ENCODE measurements at regions not wholly inside any gene's neighbourhood (a gene's known extent, or its start where the extent isn't known, plus 50 kb on each side); places are given as distances from the start of the nearest gene placed in this dataset.
"Not testable (repeated sequence)": the region's sequence is repeated elsewhere in the genome, so short reads cannot be mapped to it uniquely, and the experiment has no call there.

DNA sequence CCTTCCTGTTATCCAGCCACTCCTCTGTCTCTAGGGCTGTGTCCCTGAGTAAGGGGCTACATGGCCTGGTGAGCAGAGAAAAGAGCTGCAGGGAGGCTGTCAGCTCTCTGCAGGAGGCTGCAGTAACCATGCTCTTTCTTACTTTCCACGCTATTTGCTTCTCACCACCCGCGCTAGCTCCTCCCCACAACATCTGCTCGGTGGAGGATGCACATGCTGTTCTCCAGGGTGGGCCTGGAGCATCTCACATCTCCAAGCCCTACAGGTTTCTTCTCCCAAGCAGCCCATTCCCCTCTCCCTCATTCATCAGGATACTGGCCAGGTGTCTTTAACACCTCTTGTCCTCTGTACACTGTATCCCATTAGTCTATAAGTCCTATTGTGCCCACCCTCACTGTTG lies 103.8 kb downstream of the IER5 start:
- DNase-seq (ENCODE audit: low read depth in 1 of 2, low spot score in 1 of 2), result no peak

DNA sequence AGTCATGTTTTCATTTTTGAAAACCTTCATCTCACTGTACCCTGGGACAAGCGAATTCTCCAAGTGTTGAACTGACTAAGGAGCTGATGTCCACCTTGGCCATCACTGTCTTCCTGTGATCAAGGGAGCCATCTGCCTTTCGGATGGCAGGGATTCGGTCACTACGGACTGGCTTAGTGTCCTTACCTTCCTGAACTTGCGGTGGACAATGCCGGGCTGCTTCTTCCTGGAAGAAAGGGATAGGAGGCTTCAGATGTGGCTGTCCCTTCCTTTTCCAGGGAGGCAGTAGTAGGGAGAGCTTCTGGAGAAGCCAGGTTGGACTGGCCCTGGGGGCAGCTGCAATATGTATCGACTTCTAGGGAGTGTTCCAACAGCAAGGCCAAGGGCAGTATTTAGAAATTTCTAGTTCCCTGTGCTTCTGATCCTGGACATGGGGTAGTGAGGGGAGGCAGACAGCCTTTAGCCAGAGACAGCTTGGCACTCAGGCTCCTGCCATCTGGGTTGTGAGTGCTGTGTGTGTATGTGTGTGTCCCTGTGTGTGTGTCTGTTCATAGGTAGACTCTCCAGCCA lies 114.6 kb downstream of the IER5 start:
- DNase-seq (ENCODE audit: low read depth in 1 of 2, low spot score in 1 of 2), result no peak

DNA sequence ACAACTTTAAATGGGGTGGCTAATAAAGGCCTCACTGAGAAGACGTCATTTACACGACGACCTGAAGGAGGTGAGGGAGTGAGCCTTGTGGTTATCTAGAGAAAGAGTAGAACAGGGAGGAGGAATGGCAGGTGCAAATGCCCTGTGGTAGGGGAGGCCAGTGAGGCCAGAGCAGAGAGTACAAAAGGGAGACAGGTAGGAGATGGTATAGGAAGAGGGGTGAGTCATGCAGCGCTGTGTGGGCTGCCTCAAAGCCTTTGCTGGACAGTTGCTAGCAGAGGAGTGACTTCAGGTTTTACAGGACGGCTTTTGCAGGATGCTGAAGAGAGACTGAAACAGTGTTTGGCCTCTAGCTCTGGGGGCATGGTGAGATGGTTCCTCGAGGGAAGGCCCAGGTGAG lies 116.0 kb downstream of the IER5 start:
- no peak for DNase-seq (ENCODE audit: low read depth in 1 of 2, low spot score in 1 of 2)

- DNase-seq (ENCODE audit: low read depth in 1 of 2, low spot score in 1 of 2), result no peak
Measured at GRCh38 chr1:181205901-181206300, 117.4 kb downstream of the IER5 start.

GRCh38 chr1:181206513-181206912 lies 118.0 kb downstream of the IER5 start:
- no peak for DNase-seq (ENCODE audit: low read depth in 1 of 2, low spot score in 1 of 2)

DNA sequence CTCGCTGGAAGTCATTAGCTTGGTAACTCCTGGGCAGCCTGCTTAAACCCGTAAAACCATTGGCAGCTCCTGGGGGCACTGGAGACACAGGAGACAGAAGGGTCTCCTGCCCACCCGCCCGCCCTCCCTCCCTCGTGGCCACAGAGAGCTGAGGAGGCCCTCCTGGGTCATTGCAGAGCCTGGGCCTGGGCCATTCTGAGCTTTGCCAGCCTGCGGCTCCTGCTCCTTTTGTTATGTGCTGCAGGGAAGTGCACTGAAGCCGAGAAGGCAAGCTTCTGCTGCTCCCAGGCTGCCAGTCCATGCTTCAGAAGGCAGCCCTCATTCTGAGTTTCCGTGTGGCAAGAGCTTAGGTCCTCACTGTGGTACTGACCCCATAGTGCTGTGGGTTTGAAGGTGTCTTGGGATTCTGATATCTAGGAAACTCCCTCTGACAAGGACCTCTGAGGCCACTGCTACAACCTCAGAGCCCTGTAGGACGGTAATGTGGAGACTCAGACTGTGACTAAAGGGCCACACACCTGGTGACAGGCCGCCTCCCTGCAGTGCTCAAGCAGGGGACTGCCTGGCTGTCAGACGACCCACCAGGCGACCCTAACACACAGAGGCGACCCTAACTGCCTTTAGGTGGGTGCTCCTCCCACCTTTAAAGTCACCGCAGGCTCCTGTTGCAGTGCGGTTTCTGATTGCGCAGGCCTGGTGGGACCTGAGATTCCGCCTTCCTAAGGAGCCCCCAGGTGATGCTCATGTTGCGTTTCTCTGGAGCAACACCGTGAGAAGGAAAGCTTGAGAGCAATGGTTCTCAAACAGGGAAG lies 118.7 kb downstream of the IER5 start:
- DNase-seq (ENCODE audit: low read depth in 1 of 2, low spot score in 1 of 2), result no peak

DNA sequence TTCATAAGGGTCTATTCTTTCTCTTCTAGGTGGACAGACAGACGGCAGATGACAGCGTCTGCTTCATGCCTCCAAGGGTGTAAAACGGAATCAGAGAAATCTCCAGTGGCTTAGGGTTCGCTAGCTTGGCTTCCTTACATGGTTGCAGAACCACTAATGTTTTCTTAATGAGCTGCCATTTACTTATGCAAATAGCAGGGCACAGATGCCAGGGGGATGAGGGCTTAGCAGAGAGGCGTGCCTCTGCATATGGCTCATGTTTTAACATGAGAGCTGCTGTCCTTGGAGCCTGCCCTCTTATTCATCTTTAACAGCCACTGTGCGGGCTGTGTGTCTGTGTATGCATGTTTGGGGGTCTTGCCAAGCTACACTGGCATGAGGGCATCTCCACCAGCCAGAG lies 119.6 kb downstream of the IER5 start:
- DNase-seq (ENCODE audit: low read depth in 1 of 2, low spot score in 1 of 2), result no peak

DNA sequence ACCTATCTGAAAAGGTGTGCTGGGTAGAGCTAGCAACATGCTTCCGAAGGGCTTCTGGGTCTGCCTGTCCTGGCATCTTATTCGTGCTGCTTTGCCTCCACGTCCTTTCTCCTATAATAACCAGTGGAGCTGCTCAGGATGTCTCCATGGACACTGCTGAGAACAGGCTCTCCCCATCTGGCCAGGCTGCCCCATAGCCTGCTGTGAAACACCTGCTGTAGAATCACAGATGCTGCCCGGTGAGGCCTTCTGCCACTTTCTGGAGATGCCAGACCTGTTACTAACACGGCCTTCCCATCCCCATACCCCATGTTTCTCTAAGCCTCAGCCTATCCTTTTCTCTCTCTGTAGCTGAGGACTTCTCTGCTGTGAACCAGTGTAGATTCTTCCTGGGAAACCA lies 120.5 kb downstream of the IER5 start:
- DNase-seq (ENCODE audit: low read depth in 1 of 2, low spot score in 1 of 2), result no peak

DNA sequence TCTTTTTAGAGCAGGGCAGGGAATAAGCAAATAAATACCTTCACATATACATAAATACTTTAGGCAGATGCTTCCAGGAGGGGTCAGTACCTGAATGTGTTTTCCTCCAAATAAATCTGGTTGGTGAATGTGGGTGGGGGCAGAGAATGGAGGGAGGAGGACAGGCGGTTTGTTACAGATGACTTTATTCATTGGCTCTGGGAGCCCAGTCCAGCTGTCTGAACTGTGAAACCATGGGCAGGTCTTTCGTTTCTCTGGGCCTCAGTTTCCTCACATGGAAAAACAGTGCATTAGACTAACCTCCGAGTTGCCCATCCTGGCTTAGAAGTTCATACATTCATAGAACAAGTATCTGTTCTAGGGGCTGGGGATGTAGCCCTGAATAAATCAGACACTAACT lies 124.6 kb downstream of the IER5 start:
- DNase-seq (ENCODE audit: low read depth in 1 of 2, low spot score in 1 of 2), result no peak

GRCh38 chr1:181216591-181216994 lies 128.1 kb downstream of the IER5 start:
- DNase-seq (ENCODE audit: low read depth in 1 of 2, low spot score in 1 of 2), result no peak

GRCh38 chr1:181219938-181220337 lies 131.4 kb downstream of the IER5 start:
- no peak for DNase-seq (ENCODE audit: low read depth in 1 of 2, low spot score in 1 of 2)

DNA sequence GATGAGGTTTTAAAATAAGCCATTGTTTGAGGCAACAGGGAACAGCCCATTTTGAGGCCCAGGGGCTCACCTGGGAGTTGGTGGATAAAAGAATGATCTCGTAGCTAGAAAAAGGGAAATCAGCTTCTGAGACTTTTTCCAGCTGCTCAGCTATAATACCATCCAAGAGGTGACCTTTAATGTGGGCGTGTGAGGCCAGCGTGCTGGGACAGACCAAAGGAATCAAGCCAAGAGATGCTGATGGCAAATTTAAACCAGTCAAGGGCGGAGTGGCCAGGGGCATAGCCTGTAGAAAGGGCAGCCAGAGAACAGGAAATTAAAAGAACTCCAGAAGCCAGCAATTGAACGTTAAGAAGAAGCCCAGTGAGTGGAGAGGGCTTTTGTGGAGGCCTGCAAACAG lies 132.6 kb downstream of the IER5 start:
- no peak for DNase-seq (ENCODE audit: low read depth in 1 of 2, low spot score in 1 of 2)

GRCh38 chr1:181222972-181223505 lies 134.5 kb downstream of the IER5 start:
- DNase-seq (ENCODE audit: low read depth in 1 of 2, low spot score in 1 of 2), result no peak

GRCh38 chr1:181226728-181227127 lies 138.2 kb downstream of the IER5 start:
- DNase-seq (ENCODE audit: low read depth in 1 of 2, low spot score in 1 of 2), result not testable (repeated sequence)

- DNase-seq (ENCODE audit: low read depth in 1 of 2, low spot score in 1 of 2), result no peak
Measured at GRCh38 chr1:181239086-181239485, 150.6 kb downstream of the IER5 start.

GRCh38 chr1:181246320-181246719 lies 157.8 kb downstream of the IER5 start:
- not testable (repeated sequence) for DNase-seq (ENCODE audit: low read depth in 1 of 2, low spot score in 1 of 2)

DNA sequence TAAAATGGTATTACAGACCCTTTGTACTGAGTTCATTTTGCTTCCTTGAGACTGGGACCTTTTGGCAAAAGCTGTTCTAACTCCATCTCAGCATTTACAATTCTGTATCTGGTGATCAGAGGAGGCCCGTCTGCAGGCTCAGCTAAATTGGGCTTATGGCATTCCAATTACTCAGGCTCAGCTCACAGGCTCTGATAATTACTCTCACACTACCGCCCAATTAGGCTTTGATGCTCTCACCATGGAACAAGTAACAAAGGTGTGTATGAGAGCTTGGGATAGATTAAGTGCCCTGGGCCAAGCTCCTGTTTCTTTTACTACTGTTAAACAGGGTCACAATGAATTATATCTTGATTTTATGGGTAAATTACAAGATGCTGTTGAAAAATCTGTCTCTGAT lies 159.9 kb downstream of the IER5 start:
- not testable (repeated sequence) for DNase-seq (ENCODE audit: low read depth in 1 of 2, low spot score in 1 of 2)

- DNase-seq (ENCODE audit: low read depth in 1 of 2, low spot score in 1 of 2), result no peak
Measured at GRCh38 chr1:181249186-181249585, 160.7 kb downstream of the IER5 start.

DNA sequence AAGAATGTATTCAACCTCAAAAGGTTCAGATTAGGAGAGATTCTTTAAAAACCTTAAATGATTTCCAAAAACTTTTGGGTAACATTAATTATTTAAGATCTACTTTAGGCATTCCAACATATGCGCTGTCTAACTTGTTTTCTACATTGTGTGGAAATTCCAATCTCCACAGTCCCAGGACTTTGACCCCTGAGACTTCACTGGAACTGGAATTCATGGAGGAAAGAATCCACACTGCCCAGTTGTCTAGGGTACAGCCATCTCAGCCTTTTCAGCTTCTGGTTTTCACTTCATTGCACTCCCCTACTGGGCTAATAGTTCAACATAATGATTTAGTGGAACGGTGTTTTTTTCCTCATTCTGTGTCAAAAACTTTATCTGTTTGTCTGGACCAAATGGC lies 161.5 kb downstream of the IER5 start:
- no peak for DNase-seq (ENCODE audit: low read depth in 1 of 2, low spot score in 1 of 2)

DNA sequence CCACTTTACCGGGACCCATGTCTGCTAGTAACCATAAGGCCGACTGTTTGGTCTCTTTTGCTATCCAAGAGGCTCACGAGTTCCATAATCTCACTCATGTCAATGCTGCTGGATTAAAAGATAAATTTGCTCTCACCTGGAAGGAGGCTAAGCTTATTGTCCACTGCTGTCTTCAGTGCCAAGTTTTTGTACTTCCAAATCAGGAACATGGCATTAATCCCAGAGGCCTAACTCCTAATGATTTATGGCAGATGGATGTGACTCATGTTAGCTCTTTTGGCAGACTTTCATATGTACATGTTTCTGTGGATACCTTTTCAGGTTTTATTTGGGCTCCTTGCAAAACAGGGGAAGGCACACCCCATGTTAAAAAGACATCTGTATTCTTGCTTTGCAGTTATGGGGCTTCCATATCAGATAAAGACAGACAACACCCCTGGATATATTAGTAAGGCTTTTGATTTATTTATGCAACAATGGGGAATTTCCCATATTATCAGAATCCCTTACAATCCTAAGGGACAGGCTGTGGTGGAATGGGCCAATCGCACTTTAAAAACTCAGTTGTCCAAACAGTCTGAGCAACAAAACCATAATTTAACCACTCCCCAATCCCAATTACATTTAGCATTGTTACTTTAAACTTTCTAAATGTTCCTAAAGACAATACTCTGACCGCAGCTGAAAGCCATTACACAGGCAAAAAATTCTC lies 162.7 kb downstream of the IER5 start:
- DNase-seq (ENCODE audit: low read depth in 1 of 2, low spot score in 1 of 2), result no peak

- no peak for DNase-seq (ENCODE audit: low read depth in 1 of 2, low spot score in 1 of 2)
Measured at GRCh38 chr1:181251713-181252075, 163.2 kb downstream of the IER5 start.

- DNase-seq (ENCODE audit: low read depth in 1 of 2, low spot score in 1 of 2), result not testable (repeated sequence)
Measured at GRCh38 chr1:181253601-181254000, 165.1 kb downstream of the IER5 start.
